ENCODE measurements at regions not wholly inside any gene's neighbourhood (a gene's known extent, or its start where the extent isn't known, plus 50 kb on each side); places are given as distances from the start of the nearest gene placed in this dataset.
"Not testable (repeated sequence)": the region's sequence is repeated elsewhere in the genome, so short reads cannot be mapped to it uniquely, and the experiment has no call there.

DNA sequence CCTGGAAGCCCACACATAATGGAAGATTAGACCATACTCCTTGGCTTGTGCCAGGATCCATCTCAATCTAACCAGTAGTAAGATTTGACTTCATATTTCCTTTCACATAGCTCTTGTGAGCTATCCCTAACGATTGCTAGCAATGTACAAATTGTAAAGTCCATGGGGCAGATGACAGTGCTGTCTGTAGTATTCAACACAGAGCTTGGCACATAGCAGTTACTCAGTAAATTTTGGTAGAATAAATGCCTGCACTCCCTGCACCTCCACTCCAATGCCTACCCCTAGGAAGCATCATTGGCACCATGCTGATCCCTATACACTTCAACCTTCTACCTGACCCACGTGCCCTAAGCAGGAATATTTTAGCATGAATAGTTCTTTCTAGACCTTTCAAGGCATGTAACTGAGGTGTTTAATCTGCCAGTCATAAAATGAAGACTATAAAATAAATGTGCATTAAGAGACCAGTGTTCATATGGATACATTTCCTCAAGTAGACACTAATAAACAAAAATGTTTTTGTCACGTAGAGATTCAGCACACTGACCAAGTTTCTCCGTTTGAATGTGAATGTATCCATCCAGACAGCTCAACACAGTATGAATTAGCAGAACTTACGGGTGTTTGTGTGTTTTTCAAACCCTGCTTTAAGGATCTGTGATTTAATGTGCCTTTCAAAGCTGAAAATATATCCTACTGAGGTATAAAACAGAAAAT lies 98.8 kb downstream of the BMP4 start:
- no peak for DNase-seq

DNA sequence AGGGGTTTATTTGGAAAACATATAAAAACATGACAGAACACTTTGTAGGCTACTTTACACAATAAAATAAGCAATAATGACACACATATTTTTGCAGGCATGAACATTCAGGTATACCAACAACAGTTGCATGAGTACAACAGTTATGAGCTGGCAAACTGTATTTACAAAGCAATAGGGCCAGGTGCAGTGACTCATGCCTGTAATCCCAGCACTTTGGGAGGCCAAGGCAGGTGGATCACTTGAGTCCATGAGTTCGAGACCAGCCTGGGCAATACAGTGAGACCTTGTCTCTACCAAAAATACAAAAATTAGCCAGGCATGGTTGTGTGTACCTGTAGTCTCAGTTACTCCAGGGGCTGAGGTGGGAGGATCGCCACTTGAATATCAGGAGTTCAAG lies 101.1 kb downstream of the BMP4 start:
- DNase-seq, result no peak

- DNase-seq, result no peak
These were observed 101.5 kb downstream of the BMP4 start for GRCh38 chr14:53855127-53855526.

DNA sequence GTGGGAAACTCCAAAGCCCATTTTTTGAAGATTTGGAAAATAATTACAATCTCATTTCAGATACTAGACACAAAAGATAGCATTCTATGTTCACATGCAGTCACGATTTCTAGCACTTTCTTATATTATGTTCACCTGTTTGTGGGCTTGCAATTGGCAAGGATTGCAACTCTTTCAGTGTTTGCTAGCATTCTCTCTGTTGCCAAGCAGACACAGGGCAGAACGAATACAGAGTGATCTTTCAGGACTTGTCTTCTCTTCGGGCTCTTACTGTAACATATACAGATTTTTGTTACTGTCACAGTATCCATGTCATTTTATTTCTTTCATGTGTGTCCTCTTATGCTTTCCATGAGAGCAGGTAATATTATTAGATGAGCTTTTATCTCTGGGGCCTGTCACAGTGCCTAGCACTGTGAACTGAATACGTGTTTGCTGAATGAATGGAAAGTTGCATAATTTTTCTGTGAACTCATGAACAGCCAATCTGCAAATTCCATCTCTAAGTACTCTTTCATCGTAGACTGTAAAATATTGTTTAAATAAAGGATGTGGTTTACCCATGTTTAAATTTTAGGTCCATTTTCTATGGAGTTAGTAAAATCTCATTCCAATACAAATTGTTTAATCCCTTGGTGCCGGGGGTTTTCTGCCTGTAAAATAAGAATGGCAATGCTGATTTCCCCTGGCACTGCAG lies 105.1 kb downstream of the BMP4 start:
- DNase-seq, result no peak

DNA sequence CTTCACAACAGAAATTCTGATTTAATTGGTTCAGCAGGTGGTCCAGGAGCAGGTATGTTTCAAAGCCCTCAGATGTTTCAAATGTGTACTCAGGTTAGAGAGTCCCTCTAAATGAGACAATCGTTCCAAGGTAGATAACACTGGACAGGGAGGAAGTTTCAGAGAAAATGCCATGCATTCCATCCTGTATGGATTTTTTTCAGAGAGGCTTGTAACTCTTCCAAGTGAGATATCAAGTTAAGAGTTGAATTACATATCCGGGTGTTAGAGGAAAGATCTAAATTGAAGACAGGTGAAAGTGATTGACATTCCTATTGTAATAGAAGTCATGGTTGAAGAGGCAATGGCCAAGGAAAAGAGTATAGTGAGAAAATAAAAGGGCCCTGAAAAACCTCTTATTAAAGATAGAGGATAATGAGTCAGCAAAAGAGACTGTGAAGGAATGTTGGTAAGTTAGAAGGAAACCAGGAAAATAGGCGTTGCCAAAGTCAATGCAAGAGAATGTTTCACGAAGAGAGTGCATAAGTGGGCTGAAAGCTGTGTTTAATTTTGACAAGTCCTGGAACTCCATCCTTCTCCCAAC lies 105.8 kb downstream of the BMP4 start:
- DNase-seq, result no peak

DNA sequence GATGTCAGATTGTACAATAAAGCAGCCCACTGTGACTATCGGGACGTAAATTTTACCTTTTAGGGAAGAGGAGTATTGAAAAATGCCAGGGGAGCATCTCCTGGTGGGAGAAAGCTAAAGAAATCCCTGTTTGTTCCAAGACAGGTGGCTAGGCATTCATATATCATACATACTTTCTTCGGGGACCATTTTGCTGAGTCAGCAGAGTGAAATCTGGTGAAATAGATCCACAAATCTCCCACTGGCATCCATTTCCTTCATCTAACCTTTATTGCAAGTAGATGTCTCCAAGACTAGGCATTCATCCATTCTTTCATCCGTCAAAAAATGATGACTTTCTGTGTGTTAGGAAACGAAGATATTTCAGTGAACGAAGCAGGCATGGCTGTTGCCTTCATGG lies 107.1 kb downstream of the BMP4 start:
- no peak for DNase-seq

GRCh38 chr14:53848854-53849253 lies 107.8 kb downstream of the BMP4 start:
- no peak for DNase-seq

- no peak for DNase-seq
These were observed 108.7 kb downstream of the BMP4 start for GRCh38 chr14:53847881-53848280.

- DNase-seq, result no peak
These were observed 109.6 kb downstream of the BMP4 start for GRCh38 chr14:53847057-53847456.

- no peak for DNase-seq
These were observed 110.6 kb downstream of the BMP4 start for GRCh38 chr14:53845813-53846693.

GRCh38 chr14:53842938-53843337 lies 113.7 kb downstream of the BMP4 start:
- no peak for DNase-seq

GRCh38 chr14:53841109-53842099 lies 115.2 kb downstream of the BMP4 start:
- no peak for DNase-seq

- no peak for DNase-seq
These were observed 116.2 kb downstream of the BMP4 start for GRCh38 chr14:53840444-53840843.

GRCh38 chr14:53838374-53838773 lies 118.3 kb downstream of the BMP4 start:
- DNase-seq, result no peak

- not testable (repeated sequence) for DNase-seq
These were observed 119.0 kb downstream of the BMP4 start for GRCh38 chr14:53837656-53838055.

DNA sequence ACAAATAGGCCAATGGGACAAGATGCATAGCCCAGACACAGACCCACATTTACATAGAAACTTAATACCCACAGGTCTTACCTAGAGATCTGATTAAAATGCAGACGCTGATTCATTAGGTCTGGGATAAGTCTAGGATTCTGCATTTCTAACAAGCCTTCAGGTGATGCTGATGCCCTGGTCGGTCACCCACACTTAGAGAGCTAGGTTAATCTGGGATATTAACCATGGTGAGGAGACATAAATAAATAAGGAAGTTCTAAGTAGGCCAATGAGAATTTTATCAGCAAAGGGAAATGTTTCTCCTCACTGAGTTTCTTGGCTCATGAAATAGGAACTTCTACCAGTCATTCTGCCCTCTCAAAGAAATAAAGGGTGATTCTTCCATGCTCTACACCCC lies 120.1 kb downstream of the BMP4 start:
- DNase-seq, result no peak

GRCh38 chr14:53828820-53829219 lies 127.8 kb downstream of the BMP4 start:
- no peak for DNase-seq

- no peak for DNase-seq
These were observed 132.6 kb downstream of the BMP4 start for GRCh38 chr14:53824061-53824460.

DNA sequence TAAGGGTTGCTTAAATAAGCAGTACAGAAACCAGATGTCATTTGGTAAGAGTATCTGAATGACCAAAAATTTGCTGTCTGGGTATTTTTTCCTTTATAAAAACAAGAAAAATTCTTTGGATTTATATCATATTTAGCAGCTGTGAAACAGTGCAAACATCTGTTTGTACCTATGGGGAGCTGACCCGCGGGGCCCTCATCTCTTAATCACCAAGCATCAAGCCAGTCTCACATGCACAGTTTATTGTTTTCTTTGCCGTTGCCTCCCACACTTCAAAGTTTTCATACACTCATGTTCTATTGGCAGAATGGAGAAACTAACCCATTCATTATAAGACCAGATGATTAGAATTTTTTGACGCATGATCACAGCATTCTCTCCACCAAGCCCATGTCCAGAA lies 142.2 kb downstream of the BMP4 start:
- no peak for DNase-seq

GRCh38 chr14:53810221-53810620 lies 146.4 kb downstream of the BMP4 start:
- no peak for DNase-seq

DNA sequence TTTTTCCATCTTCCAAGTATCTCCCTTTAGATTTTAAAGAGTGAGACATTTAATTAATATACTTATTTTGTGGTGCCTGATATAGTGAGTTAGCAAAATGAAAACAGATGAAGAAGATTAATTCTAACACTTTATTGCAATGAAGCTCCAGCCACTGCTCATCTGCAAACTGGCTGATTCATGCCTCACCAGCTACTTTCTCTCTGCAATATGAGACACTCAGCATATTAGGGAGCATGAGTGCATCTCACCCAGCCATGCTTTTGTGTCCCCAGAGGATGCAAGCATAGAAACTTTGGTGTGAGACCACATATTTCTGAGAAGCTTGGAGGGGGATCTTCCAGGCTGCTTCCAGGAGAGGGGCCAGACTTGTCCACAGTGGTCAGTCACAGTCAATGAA lies 148.6 kb downstream of the BMP4 start:
- DNase-seq, result no peak

DNA sequence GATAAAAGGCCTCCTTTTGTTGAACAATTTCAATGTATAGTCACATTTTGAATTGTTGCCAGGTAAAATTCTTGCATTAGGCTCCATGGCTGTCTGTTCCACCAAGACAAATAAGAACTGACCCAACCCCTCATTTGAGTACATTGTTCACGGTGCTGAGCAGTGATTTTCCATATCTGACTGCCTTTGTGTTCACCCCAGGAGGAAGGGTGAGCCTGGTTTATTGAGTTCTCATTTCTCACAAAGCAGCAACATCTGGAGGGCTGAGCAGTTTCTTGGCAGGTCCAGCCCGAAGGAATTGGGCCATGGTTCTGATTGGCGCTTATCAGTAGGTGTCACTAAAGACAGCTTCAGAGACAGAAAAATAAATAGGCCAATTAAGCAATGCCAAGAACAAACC lies 149.1 kb downstream of the BMP4 start:
- no peak for DNase-seq
